NT2/D1 (cell line): ENCODE measurements at regions not wholly inside any gene's neighbourhood (a gene's known extent, or its start where the extent isn't known, plus 50 kb on each side); places are given as distances from the start of the nearest gene placed in this dataset.

Source experiments
- SUZ12 ChIP-seq: IDR thresholded peaks from 2 replicates; pipeline ENCODE4 v1.6.1; 2011; ENCODE audit not compliant: insufficient read length, insufficient read depth; ENCODE audit errors: extremely low read depth
- YY1 ChIP-seq: IDR thresholded peaks from 2 replicates; pipeline ENCODE4 v1.6.1; 2011; ENCODE audit not compliant: insufficient read length, insufficient read depth
- ZNF274 ChIP-seq: IDR thresholded peaks from 2 replicates; pipeline ENCODE4 v1.6.1; 2011; ENCODE audit warnings: mild to moderate bottlenecking, low read depth, low read length

- no peak for TF ChIP-seq SUZ12
- TF ChIP-seq ZNF274, result no peak
- TF ChIP-seq YY1, result no peak
Observed at GRCh38 chr5:173716058-173716682, 99.7 kb upstream of the BOD1 start.
